Myocyte (in vitro differentiated cells): ENCODE measurements at regions not wholly inside any gene's neighbourhood (a gene's known extent, or its start where the extent isn't known, plus 50 kb on each side); places are given as distances from the start of the nearest gene placed in this dataset.
"Not testable (repeated sequence)": the region's sequence is repeated elsewhere in the genome, so short reads cannot be mapped to it uniquely, and the experiment has no call there.

Experiments used
- DNase-seq: peaks from one replicate; pipeline ENCODE4 v3.0.0-alpha.2; 2012; ENCODE audit warnings: low read depth

- no peak for DNase-seq
Observed at GRCh38 chr5:144710637-144711036, 540.0 kb downstream of the KCTD16 start.

GRCh38 chr5:144703776-144704175 lies 533.1 kb downstream of the KCTD16 start:
- DNase-seq, result no peak

- peak; percentile 4 for DNase-seq
Observed at GRCh38 chr5:144698484-144698883, 527.8 kb downstream of the KCTD16 start.

- DNase-seq, result peak; percentile 71
Observed at GRCh38 chr5:144697847-144698262, 527.2 kb downstream of the KCTD16 start.

GRCh38 chr5:144691936-144692335 lies 521.3 kb downstream of the KCTD16 start:
- peak; percentile 49 for DNase-seq

GRCh38 chr5:144684899-144685298 lies 514.2 kb downstream of the KCTD16 start:
- DNase-seq, result no peak

GRCh38 chr5:144680711-144681110 lies 510.0 kb downstream of the KCTD16 start:
- DNase-seq, result no peak

- no peak for DNase-seq
Observed at GRCh38 chr5:144671066-144671465, 500.4 kb downstream of the KCTD16 start.

- DNase-seq, result no peak
Observed at GRCh38 chr5:144659634-144660227, 489.1 kb downstream of the KCTD16 start.

- no peak for DNase-seq
Observed at GRCh38 chr5:144644317-144644716, 473.6 kb downstream of the KCTD16 start.

GRCh38 chr5:144638787-144639186 lies 468.1 kb downstream of the KCTD16 start:
- peak; percentile 1 for DNase-seq

GRCh38 chr5:144634138-144634537 lies 463.5 kb downstream of the KCTD16 start:
- no peak for DNase-seq

- DNase-seq, result no peak
Observed at GRCh38 chr5:144598451-144599068, 427.9 kb downstream of the KCTD16 start.

- DNase-seq, result no peak
Observed at GRCh38 chr5:144596517-144596916, 425.8 kb downstream of the KCTD16 start.

GRCh38 chr5:144594919-144595318 lies 424.2 kb downstream of the KCTD16 start:
- no peak for DNase-seq

GRCh38 chr5:144594234-144594633 lies 423.6 kb downstream of the KCTD16 start:
- not testable (repeated sequence) for DNase-seq

- no peak for DNase-seq
Observed at GRCh38 chr5:144585681-144586080, 415.0 kb downstream of the KCTD16 start.

GRCh38 chr5:144583541-144584449 lies 413.1 kb downstream of the KCTD16 start:
- DNase-seq, result no peak

- no peak for DNase-seq
Observed at GRCh38 chr5:144582066-144582465, 411.4 kb downstream of the KCTD16 start.

GRCh38 chr5:144581044-144581443 lies 410.4 kb downstream of the KCTD16 start:
- DNase-seq, result no peak

- no peak for DNase-seq
Observed at GRCh38 chr5:144577676-144578075, 407.0 kb downstream of the KCTD16 start.

- no peak for DNase-seq
Observed at GRCh38 chr5:144575736-144576135, 405.1 kb downstream of the KCTD16 start.
